ENCODE measurements at regions not wholly inside any gene's neighbourhood (a gene's known extent, or its start where the extent isn't known, plus 50 kb on each side); places are given as distances from the start of the nearest gene placed in this dataset.

GRCh38 chrX:112961981-112962380 is 121.3 kb upstream of the AMOT start:
- no peak overlapping the region for H3K4me3 ChIP-seq (ENCODE audit: low read depth, low read length)
- TF ChIP-seq CTCF (IDR thresholded peaks at IDR 0.05; ENCODE audit: control insufficient read depth, extremely low read depth, insufficient read depth): no peak
- no peak for DNase-seq (ENCODE audit: low read depth)

- no peak for TF ChIP-seq CTCF (IDR thresholded peaks at IDR 0.05; ENCODE audit: control insufficient read depth, extremely low read depth, insufficient read depth)
- DNase-seq (ENCODE audit: low read depth): no peak
- no peak overlapping the region for H3K4me3 ChIP-seq (ENCODE audit: low read depth, low read length)
These were observed 107.5 kb upstream of the AMOT start for GRCh38 chrX:112947981-112948615.

GRCh38 chrX:112946227-112946626 is 105.6 kb upstream of the AMOT start:
- TF ChIP-seq CTCF (IDR thresholded peaks at IDR 0.05; ENCODE audit: control insufficient read depth, extremely low read depth, insufficient read depth): no peak
- no peak overlapping the region for H3K4me3 ChIP-seq (ENCODE audit: low read depth, low read length)

GRCh38 chrX:112945826-112946225 is 105.2 kb upstream of the AMOT start:
- DNase-seq (ENCODE audit: low read depth): no peak
- TF ChIP-seq CTCF (IDR thresholded peaks at IDR 0.05; ENCODE audit: control insufficient read depth, extremely low read depth, insufficient read depth): no peak
- no peak overlapping the region for H3K4me3 ChIP-seq (ENCODE audit: low read depth, low read length)

More at GRCh38 chrX:112946227-112946626, 105.6 kb upstream of the AMOT start:
- DNase-seq (ENCODE audit: low read depth): no peak

- no peak overlapping the region for H3K4me3 ChIP-seq (ENCODE audit: low read depth, low read length)
- no peak for TF ChIP-seq CTCF (IDR thresholded peaks at IDR 0.05; ENCODE audit: control insufficient read depth, extremely low read depth, insufficient read depth)
- no peak for DNase-seq (ENCODE audit: low read depth)
These were observed 100.7 kb upstream of the AMOT start for GRCh38 chrX:112941209-112941837.

GRCh38 chrX:112935029-112935428 is 94.4 kb upstream of the AMOT start:
- H3K4me3 ChIP-seq (ENCODE audit: low read depth, low read length): no peak overlapping the region

More at GRCh38 chrX:112935029-112935428, 94.4 kb upstream of the AMOT start:
- TF ChIP-seq CTCF (IDR thresholded peaks at IDR 0.05; ENCODE audit: control insufficient read depth, extremely low read depth, insufficient read depth): no peak
- DNase-seq (ENCODE audit: low read depth): no peak

Data from LNCaP clone FGC (cell line).